GM12873 (cell line): ENCODE measurements at regions not wholly inside any gene's neighbourhood (a gene's known extent, or its start where the extent isn't known, plus 50 kb on each side); places are given as distances from the start of the nearest gene placed in this dataset.

Experiments used
- CTCF ChIP-seq: IDR thresholded peaks from 2 replicates; pipeline ENCODE4 v1.5.1; 2012; ENCODE audit warnings: low read depth, mild to moderate bottlenecking, moderate library complexity, low read length, control low read depth; ENCODE audit not compliant: insufficient read depth; ENCODE audit errors: missing control alignments

- no peak for TF ChIP-seq CTCF
Measured at GRCh38 chr6:165717732-165718465, 54.9 kb upstream of the PDE10A start.

GRCh38 chr6:165716886-165717285 is 53.8 kb upstream of the PDE10A start:
- TF ChIP-seq CTCF = no peak

GRCh38 chr6:165715428-165715827 is 52.4 kb upstream of the PDE10A start:
- TF ChIP-seq CTCF = no peak

- TF ChIP-seq CTCF = no peak
Measured at GRCh38 chr6:165714907-165715306, 51.9 kb upstream of the PDE10A start.

GRCh38 chr6:165713845-165714466 is 50.9 kb upstream of the PDE10A start:
- no peak for TF ChIP-seq CTCF
